ENCODE measurements at regions not wholly inside any gene's neighbourhood (a gene's known extent, or its start where the extent isn't known, plus 50 kb on each side); places are given as distances from the start of the nearest gene placed in this dataset.

- no peak for TF ChIP-seq CTCF (IDR thresholded peaks at IDR 0.05)
- intact Hi-C loops (cut with DNase I; ENCODE audit: low total_unique reads), result no loop called here
- H3K27me3 ChIP-seq, result peaks cover 0 to 18% of the 10 kb centered on the region in 2 donors
- no peak overlapping the region for H3K4me3 ChIP-seq
- DNase-seq, result no peak
- H3K9me3 ChIP-seq, result no peaks in the 10 kb centered on the region
- H3K4me1 ChIP-seq, result no peaks in the 10 kb centered on the region
- no peaks in the 10 kb centered on the region for H3K36me3 ChIP-seq
- no peak overlapping the region for H3K27ac ChIP-seq
Observed at GRCh38 chr11:32002311-32002710, 88.6 kb upstream of the RCN1 start.

- H3K4me1 ChIP-seq, result no peaks in the 10 kb centered on the region
- TF ChIP-seq CTCF (IDR thresholded peaks at IDR 0.05), result no peak
- DNase-seq, result no peak
Observed at GRCh38 chr11:31997955-31998354, 92.9 kb upstream of the RCN1 start.

DNA sequence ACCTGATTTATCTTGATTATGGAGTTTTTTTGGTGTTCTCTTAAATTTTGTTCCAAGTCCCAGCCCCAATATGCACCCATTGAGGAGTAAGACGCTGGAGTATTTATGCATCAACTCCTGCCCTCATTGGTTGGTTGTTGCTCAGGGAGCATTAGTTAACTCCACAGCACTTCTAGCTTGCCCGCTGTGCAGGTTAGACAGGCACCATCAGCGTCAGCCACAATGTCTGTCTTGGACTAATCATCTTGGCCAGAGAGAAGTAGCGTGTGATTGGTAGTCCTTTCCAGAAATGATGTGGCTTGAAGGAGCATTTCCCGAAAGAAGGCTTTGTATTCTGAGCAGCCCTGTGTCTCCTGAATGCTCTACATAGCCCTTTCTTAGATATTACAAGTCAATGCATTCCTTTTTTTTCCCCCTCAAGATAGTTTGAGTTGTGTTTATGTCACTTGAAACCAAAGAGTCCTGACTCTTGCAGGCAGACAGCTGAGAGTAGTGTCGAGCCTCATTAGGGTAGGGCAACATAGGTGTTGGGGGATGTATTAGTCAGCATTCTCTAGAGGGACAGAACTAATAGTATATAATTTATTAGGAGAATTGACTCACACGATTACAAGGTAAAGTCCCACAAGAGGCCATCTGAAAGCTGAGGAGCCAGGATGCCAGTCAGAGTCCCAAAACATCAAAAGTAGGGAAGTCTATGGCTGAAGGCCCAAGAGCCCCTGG, 94.6 kb upstream of the RCN1 start:
- Histone ChIP-seq H3K27me3 (peaks cover 0 to 10% of the 10 kb centered on the region in 2 donors), H3K4me1 (no peaks in the 10 kb centered on the region), H3K27ac (no peak overlapping the region), H3K9me3 (no peaks in the 10 kb centered on the region), H3K36me3 (no peaks in the 10 kb centered on the region), H3K4me3 (no peak overlapping the region)
- DNase-seq, result no peak
- intact Hi-C loops (cut with DNase I; ENCODE audit: low total_unique reads), result no loop called here
- TF ChIP-seq CTCF (IDR thresholded peaks at IDR 0.05), result no peak

More at GRCh38 chr11:31997955-31998354, 92.9 kb upstream of the RCN1 start:
- Histone ChIP-seq H3K27me3 (peaks cover 0 to 10% of the 10 kb centered on the region in 2 donors), H3K4me3 (no peak overlapping the region), H3K36me3 (no peaks in the 10 kb centered on the region), H3K27ac (no peak overlapping the region), H3K9me3 (no peaks in the 10 kb centered on the region)
- intact Hi-C loops (cut with DNase I; ENCODE audit: low total_unique reads), result no loop called here

- H3K27me3 ChIP-seq, result peaks cover 0 to 5% of the 10 kb centered on the region in 2 donors
- H3K27ac ChIP-seq, result no peak overlapping the region
- TF ChIP-seq CTCF (IDR thresholded peaks at IDR 0.05), result no peak
- intact Hi-C loops (cut with DNase I; ENCODE audit: low total_unique reads), result no loop called here
- H3K9me3 ChIP-seq, result no peaks in the 10 kb centered on the region
- no peak for DNase-seq
- H3K4me3 ChIP-seq, result no peak overlapping the region
- no peaks in the 10 kb centered on the region for H3K4me1 ChIP-seq
- no peaks in the 10 kb centered on the region for H3K36me3 ChIP-seq
Observed at GRCh38 chr11:31995525-31996094, 95.3 kb upstream of the RCN1 start.

DNA sequence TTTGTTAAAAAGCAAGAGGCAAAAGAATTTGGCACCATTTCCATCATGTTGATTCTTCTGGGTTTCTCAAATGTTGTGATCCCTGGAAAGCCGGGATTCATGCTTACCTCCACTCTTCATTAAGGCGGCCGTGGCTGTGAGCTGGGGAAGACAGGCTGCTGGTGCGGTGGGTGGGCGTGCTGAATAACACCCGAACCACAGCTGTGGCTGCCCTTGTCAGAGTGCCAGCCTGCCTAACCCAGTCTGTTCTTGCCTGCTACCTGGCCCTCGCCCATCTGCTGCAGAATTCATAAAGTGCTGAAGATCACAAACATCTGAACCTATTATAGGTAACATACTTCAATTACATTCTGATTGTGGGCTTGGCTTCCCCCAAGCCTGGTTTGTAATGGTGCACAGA, 95.8 kb upstream of the RCN1 start:
- intact Hi-C loops (cut with DNase I; ENCODE audit: low total_unique reads), result no loop called here
- Histone ChIP-seq H3K27ac (no peak overlapping the region), H3K4me1 (no peaks in the 10 kb centered on the region), H3K4me3 (no peak overlapping the region), H3K27me3 (peaks cover 0 to under 1% of the 10 kb centered on the region in 2 donors), H3K9me3 (no peaks in the 10 kb centered on the region), H3K36me3 (no peaks in the 10 kb centered on the region)
- DNase-seq, result no peak
- no peak for TF ChIP-seq CTCF (IDR thresholded peaks at IDR 0.05)

All from tibial artery (tissue), 4 donors.